DOHH2 (cell line): ENCODE measurements at regions not wholly inside any gene's neighbourhood (a gene's known extent, or its start where the extent isn't known, plus 50 kb on each side); places are given as distances from the start of the nearest gene placed in this dataset.
"Not testable (repeated sequence)": the region's sequence is repeated elsewhere in the genome, so short reads cannot be mapped to it uniquely, and the experiment has no call there.

ENCODE experiments used
- EZH2phosphoT487 ChIP-seq: fragments of 200-600 bp; sonication (generic); IDR thresholded peaks from 2 replicates; pipeline ENCODE4 v1.6.1; 2017; ENCODE audit warnings: borderline replicate concordance, mild to moderate bottlenecking, antibody characterized with exemption, low read length, moderate library complexity, mixed read lengths
- TF ChIP-seq, protein P1 (sequence below): fragments of 200-600 bp; sonication (generic); IDR thresholded peaks from one replicate; pipeline ENCODE4 v1.5.1; 2014; ENCODE audit warnings: antibody characterized with exemption, mild to moderate bottlenecking, low read depth, low read length; ENCODE audit not compliant: poor library complexity, severe bottlenecking

DNA sequence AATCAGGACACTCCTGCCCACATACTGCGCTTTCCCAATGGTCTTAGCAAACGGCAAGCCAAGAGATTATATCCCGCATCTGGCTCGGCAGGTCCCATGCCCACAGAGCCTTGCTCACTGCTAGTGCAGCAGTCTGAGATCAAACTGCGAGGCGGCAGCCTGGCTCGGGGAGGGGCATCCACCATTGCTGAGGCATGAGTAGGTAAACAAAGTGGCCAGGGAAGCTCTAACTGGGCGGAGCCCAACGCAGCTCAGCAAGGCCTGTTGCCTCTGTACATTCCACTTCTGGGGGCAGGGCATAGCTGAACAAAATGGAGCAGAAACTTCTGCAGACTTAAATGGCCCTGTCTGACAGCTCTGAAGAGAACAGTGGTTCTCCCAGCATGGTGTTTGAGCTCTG lies 77.5 kb downstream of the ELAPOR2 start:
- TF ChIP-seq, protein P1, sequence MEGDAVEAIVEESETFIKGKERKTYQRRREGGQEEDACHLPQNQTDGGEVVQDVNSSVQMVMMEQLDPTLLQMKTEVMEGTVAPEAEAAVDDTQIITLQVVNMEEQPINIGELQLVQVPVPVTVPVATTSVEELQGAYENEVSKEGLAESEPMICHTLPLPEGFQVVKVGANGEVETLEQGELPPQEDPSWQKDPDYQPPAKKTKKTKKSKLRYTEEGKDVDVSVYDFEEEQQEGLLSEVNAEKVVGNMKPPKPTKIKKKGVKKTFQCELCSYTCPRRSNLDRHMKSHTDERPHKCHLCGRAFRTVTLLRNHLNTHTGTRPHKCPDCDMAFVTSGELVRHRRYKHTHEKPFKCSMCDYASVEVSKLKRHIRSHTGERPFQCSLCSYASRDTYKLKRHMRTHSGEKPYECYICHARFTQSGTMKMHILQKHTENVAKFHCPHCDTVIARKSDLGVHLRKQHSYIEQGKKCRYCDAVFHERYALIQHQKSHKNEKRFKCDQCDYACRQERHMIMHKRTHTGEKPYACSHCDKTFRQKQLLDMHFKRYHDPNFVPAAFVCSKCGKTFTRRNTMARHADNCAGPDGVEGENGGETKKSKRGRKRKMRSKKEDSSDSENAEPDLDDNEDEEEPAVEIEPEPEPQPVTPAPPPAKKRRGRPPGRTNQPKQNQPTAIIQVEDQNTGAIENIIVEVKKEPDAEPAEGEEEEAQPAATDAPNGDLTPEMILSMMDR: not testable (repeated sequence)
- not testable (repeated sequence) for TF ChIP-seq EZH2phosphoT487
